Vagina (tissue), 2 donors: ENCODE measurements at regions not wholly inside any gene's neighbourhood (a gene's known extent, or its start where the extent isn't known, plus 50 kb on each side); places are given as distances from the start of the nearest gene placed in this dataset.

Experiments
- DNase-seq, 2 donors: peaks; one replicate each; pipeline ENCODE4 v3.0.0-alpha.2; 2017; ENCODE audit errors: extremely low spot score in 2 of 2
- H3K27ac ChIP-seq: fragments of 200-600 bp; sonication (generic); one replicate; pipeline ENCODE4 v1.5.1; 2019
- H3K27me3 ChIP-seq: fragments of 200-600 bp; sonication (generic); one replicate; pipeline ENCODE4 v1.5.1; 2019
- H3K36me3 ChIP-seq, 2 donors: fragments of 200-600 bp; sonication (generic); one replicate each; pipeline ENCODE4 v1.5.1; 2017 to 2019
- H3K4me1 ChIP-seq: fragments of 200-600 bp; sonication (generic); one replicate; pipeline ENCODE4 v1.5.1; 2019
- H3K4me3 ChIP-seq, 2 donors: fragments of 200-600 bp; sonication (generic); 1 replicate in 1 of 2; 2 replicates in 1 of 2; pipeline ENCODE4 v1.5.1; 2016 to 2019
- H3K9me3 ChIP-seq: fragments of 200-600 bp; sonication (generic); one replicate; pipeline ENCODE4 v1.5.1; 2019
- POLR2A ChIP-seq, 2 donors: fragments of 450-650 bp; IDR thresholded peaks; one replicate each; pipeline ENCODE4 v1.6.1; 2017; ENCODE audit warnings: antibody characterized with exemption in 2 of 2, mild to moderate bottlenecking in 2 of 2, moderate library complexity in 2 of 2
- POLR2AphosphoS5 ChIP-seq, 2 donors: sonication (generic); formaldehyde crosslinking; IDR thresholded peaks; one replicate each; pipeline ENCODE4 v1.9.0; 2017; ENCODE audit warnings: antibody characterized with exemption in 2 of 2, mild to moderate bottlenecking in 2 of 2, low read depth in 1 of 2; ENCODE audit not compliant: insufficient read depth in 1 of 2
- intact Hi-C: fragments of 100-400 bp; cut with DNase I; formaldehyde crosslinking; loops from one replicate; pipeline ENCODE4 v1.15.1; 2023
- TF ChIP-seq, protein P1 (sequence below), 3 experiments: fragments of 450-650 bp in 2 of 3; fragments of 200-600 bp in 1 of 3; sonication (generic) in 1 of 3; IDR thresholded peaks; one replicate each; pipeline ENCODE4 v1.5.1; 2017 to 2019; ENCODE audit warnings: antibody characterized with exemption in 3 of 3, mild to moderate bottlenecking in 2 of 3, moderate library complexity in 2 of 3

DNA sequence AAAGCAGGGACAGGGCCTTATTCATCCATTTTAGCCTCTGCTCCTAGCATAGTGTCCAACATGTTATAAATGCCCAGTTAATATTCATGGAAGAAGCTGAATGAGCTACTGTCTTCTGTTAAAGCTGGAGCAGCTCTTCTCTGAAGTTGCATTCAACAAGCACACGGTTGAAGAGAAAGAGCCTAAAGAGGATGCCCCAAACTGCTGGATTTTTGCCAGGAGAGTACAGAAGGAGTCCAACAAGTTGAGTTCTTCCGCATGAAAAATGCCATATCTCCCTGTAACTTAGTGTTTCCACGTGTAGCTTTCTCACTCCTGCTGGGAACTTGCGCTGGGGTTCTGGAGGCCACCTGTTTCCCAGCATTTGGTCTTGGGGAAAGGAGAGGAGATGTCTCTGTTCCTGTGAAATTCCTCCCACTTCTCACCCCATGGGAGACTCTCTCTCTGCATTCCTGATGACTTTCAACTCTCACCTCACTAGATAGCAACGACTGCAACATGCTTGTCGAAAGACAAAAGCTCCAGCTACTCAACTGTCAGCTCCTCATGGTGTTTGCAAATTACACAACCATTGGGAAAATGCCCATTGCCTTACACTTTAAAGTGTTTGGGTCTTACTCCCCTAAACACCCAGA is 122.8 kb downstream of the KIF4B start:
- no peaks in the 10 kb centered on the region for H3K27me3 ChIP-seq
- no peak for DNase-seq
- H3K36me3 ChIP-seq = no peaks in the 10 kb centered on the region
- no peaks in the 10 kb centered on the region for H3K9me3 ChIP-seq
- no peaks in the 10 kb centered on the region for H3K4me1 ChIP-seq
- TF ChIP-seq POLR2A (IDR thresholded peaks at IDR 0.05) = no peak
- intact Hi-C loops = no loop called here
- H3K27ac ChIP-seq = no peak overlapping the region
- no peak overlapping the region for H3K4me3 ChIP-seq

DNA sequence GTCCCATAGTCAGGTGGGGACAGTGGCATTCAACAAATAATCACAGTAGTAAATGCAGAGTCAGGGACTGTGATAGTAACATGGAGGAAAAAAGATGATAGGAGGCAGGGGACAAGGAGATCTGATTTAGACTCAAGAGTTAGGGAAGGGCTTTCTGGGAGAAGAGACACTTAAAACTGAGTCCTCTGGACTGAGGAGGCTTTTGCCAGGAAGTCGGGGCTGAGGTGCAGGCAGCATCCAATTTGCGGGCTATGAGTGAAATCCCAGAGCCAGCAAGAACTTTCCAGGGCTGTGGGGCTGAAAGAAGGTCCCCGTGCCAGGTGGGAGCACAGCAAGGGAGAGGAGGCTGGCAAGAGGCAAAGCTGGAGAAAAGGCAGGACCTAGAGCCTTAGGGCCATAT is 124.1 kb downstream of the KIF4B start:
- Histone ChIP-seq H3K4me3 (no peak overlapping the region), H3K4me1 (no peaks in the 10 kb centered on the region), H3K27me3 (no peaks in the 10 kb centered on the region), H3K9me3 (no peaks in the 10 kb centered on the region), H3K27ac (no peak overlapping the region), H3K36me3 (no peaks in the 10 kb centered on the region)
- intact Hi-C loops = no loop called here
- no peak for DNase-seq
- TF ChIP-seq POLR2A (IDR thresholded peaks at IDR 0.05) (no peak), POLR2AphosphoS5 (IDR thresholded peaks at IDR 0.05; ENCODE audit: insufficient read depth in 1 of 2, low read depth in 1 of 2) (no peak)
- TF ChIP-seq, protein P1, sequence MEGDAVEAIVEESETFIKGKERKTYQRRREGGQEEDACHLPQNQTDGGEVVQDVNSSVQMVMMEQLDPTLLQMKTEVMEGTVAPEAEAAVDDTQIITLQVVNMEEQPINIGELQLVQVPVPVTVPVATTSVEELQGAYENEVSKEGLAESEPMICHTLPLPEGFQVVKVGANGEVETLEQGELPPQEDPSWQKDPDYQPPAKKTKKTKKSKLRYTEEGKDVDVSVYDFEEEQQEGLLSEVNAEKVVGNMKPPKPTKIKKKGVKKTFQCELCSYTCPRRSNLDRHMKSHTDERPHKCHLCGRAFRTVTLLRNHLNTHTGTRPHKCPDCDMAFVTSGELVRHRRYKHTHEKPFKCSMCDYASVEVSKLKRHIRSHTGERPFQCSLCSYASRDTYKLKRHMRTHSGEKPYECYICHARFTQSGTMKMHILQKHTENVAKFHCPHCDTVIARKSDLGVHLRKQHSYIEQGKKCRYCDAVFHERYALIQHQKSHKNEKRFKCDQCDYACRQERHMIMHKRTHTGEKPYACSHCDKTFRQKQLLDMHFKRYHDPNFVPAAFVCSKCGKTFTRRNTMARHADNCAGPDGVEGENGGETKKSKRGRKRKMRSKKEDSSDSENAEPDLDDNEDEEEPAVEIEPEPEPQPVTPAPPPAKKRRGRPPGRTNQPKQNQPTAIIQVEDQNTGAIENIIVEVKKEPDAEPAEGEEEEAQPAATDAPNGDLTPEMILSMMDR (IDR thresholded peaks at IDR 0.05) = no peak

DNA sequence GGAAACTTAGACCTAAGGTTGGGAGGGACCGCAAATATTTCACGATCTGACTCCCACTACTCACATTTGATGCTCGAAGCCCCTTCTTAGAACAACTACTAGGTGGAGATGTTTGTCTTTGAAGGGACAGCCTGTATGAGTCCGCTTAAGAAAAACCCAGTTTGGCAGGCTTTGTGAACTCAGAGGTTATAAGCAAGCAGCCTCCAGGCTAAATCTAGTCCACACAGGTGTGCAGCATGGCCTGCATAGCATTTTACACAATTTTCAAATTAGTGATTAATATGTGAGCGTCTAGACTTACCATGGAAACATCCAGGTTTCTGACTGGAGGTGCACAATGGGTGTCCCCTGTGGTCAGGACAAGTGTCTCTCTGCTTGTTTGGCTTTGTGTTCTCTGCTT is 127.1 kb downstream of the KIF4B start:
- H3K27ac ChIP-seq = no peak overlapping the region
- TF ChIP-seq, protein P1 (IDR thresholded peaks at IDR 0.05) = no peak
- TF ChIP-seq POLR2AphosphoS5 (IDR thresholded peaks at IDR 0.05; ENCODE audit: insufficient read depth in 1 of 2, low read depth in 1 of 2) (no peak), POLR2A (IDR thresholded peaks at IDR 0.05) (no peak)
- intact Hi-C loops = no loop called here
- H3K36me3 ChIP-seq = no peaks in the 10 kb centered on the region
- no peak overlapping the region for H3K4me3 ChIP-seq
- no peaks in the 10 kb centered on the region for H3K9me3 ChIP-seq
- no peak for DNase-seq
- H3K4me1 ChIP-seq = no peaks in the 10 kb centered on the region
- H3K27me3 ChIP-seq = no peaks in the 10 kb centered on the region

DNA sequence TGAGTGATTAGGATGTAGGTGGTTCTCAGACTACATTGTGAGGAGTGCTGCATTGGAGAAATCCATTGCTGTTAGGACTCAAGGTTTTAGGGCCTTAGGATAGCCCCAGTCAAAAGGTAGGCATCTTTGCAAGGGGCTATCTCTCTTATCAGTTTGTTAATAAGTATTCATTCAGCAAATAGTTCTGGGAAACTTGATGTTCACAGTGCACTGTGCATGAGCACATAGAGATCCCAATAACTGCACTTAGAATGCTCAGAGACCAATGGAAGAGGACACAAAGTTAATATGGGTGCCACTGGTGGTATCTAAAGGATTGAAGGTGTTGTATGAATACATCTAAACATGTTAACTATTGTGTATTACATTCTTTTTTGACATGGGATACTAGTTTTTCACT is 131.4 kb downstream of the KIF4B start:
- Histone ChIP-seq H3K36me3 (no peaks in the 10 kb centered on the region), H3K9me3 (no peaks in the 10 kb centered on the region), H3K27me3 (no peaks in the 10 kb centered on the region), H3K4me1 (no peaks in the 10 kb centered on the region), H3K27ac (no peak overlapping the region), H3K4me3 (no peak overlapping the region)
- intact Hi-C loops = no loop called here
- TF ChIP-seq, protein P1 (IDR thresholded peaks at IDR 0.05) = no peak
- DNase-seq = no peak

DNA sequence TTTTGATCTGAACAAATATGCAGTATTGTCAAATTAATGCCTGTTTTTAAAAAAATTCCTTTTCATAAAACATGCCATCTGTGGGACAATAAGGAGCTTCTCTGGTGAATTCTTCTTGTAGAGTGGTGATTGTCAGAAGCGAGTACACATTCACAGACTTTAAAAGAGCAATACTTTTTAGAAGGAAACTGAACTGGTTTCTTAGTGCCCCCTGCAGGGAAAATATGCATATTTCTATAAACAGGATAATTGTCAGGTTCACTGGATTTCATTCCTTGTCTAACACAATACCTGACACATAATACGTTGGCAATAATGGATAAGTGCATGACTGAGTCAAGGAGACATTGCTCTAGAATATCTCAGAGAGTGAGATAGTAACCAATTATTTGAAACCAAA is 133.7 kb downstream of the KIF4B start:
- Histone ChIP-seq H3K4me3 (no peak overlapping the region), H3K4me1 (no peaks in the 10 kb centered on the region), H3K27me3 (no peaks in the 10 kb centered on the region), H3K9me3 (no peaks in the 10 kb centered on the region), H3K27ac (no peak overlapping the region), H3K36me3 (no peaks in the 10 kb centered on the region)
- intact Hi-C loops = no loop called here
- TF ChIP-seq POLR2A (IDR thresholded peaks at IDR 0.05) (no peak), POLR2AphosphoS5 (IDR thresholded peaks at IDR 0.05; ENCODE audit: insufficient read depth in 1 of 2, low read depth in 1 of 2) (no peak)
- TF ChIP-seq, protein P1 (IDR thresholded peaks at IDR 0.05) = no peak
- DNase-seq = no peak
